MM.1S (cell line): ENCODE measurements at regions not wholly inside any gene's neighbourhood (a gene's known extent, or its start where the extent isn't known, plus 50 kb on each side); places are given as distances from the start of the nearest gene placed in this dataset.

ENCODE experiments used
- EZH2phosphoT487 ChIP-seq: fragments of 300-600 bp; sonication (generic); IDR thresholded peaks from 2 replicates; pipeline ENCODE4 v1.6.1; 2018; ENCODE audit warnings: antibody characterized with exemption, low read length
- TF ChIP-seq, protein P1 (sequence below): fragments of 300-600 bp; sonication (generic); IDR thresholded peaks from 2 replicates; pipeline ENCODE4 v1.5.1; 2016; ENCODE audit warnings: antibody characterized with exemption, low read length, mixed read lengths

- TF ChIP-seq, protein P1, sequence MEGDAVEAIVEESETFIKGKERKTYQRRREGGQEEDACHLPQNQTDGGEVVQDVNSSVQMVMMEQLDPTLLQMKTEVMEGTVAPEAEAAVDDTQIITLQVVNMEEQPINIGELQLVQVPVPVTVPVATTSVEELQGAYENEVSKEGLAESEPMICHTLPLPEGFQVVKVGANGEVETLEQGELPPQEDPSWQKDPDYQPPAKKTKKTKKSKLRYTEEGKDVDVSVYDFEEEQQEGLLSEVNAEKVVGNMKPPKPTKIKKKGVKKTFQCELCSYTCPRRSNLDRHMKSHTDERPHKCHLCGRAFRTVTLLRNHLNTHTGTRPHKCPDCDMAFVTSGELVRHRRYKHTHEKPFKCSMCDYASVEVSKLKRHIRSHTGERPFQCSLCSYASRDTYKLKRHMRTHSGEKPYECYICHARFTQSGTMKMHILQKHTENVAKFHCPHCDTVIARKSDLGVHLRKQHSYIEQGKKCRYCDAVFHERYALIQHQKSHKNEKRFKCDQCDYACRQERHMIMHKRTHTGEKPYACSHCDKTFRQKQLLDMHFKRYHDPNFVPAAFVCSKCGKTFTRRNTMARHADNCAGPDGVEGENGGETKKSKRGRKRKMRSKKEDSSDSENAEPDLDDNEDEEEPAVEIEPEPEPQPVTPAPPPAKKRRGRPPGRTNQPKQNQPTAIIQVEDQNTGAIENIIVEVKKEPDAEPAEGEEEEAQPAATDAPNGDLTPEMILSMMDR, result no peak
- TF ChIP-seq EZH2phosphoT487, result no peak
Observed at GRCh38 chr13:73745190-73745589, 389.0 kb downstream of the KLF12 start.
